Thyroid gland (tissue), 4 donors: ENCODE measurements at regions not wholly inside any gene's neighbourhood (a gene's known extent, or its start where the extent isn't known, plus 50 kb on each side); places are given as distances from the start of the nearest gene placed in this dataset.

Experiments
- POLR2A ChIP-seq, 2 donors: fragments of 450-650 bp; IDR thresholded peaks; one replicate each; pipeline ENCODE4 v1.6.1; 2017; ENCODE audit warnings: antibody characterized with exemption in 2 of 2, mild to moderate bottlenecking in 2 of 2, moderate library complexity in 1 of 2
- TF ChIP-seq, protein P1 (sequence below), 6 experiments: fragments of 200-600 bp in 3 of 6; fragments of 450-650 bp in 3 of 6; sonication (generic) in 3 of 6; IDR thresholded peaks; one replicate each; pipeline ENCODE4 v1.5.1; 2016 to 2019; ENCODE audit warnings: antibody characterized with exemption in 6 of 6, mild to moderate bottlenecking in 2 of 6, inconsistent platforms in 1 of 6, moderate library complexity in 1 of 6

DNA sequence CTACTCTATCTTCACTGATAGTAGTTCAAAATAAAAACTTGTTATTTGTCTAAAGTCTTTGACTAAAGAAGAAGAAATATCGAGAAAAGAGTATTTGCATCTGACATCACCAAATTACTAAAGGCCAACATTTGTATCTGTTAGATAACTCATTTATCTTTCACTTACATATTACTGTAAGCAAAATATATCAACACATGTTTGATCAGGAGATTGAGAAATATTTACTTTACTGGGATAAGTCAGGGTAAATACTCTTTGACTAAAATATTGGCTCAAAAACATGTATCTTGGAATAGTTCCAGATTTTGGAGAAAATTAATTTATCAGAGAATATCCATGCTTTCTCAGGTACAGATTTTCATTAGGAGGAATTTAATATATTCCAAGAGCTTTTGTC is 306.0 kb downstream of the TENT5A start:
- TF ChIP-seq, protein P1, sequence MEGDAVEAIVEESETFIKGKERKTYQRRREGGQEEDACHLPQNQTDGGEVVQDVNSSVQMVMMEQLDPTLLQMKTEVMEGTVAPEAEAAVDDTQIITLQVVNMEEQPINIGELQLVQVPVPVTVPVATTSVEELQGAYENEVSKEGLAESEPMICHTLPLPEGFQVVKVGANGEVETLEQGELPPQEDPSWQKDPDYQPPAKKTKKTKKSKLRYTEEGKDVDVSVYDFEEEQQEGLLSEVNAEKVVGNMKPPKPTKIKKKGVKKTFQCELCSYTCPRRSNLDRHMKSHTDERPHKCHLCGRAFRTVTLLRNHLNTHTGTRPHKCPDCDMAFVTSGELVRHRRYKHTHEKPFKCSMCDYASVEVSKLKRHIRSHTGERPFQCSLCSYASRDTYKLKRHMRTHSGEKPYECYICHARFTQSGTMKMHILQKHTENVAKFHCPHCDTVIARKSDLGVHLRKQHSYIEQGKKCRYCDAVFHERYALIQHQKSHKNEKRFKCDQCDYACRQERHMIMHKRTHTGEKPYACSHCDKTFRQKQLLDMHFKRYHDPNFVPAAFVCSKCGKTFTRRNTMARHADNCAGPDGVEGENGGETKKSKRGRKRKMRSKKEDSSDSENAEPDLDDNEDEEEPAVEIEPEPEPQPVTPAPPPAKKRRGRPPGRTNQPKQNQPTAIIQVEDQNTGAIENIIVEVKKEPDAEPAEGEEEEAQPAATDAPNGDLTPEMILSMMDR (IDR thresholded peaks at IDR 0.05), result no peak
- TF ChIP-seq POLR2A (IDR thresholded peaks at IDR 0.05), result no peak
